ENCODE measurements at regions not wholly inside any gene's neighbourhood (a gene's known extent, or its start where the extent isn't known, plus 50 kb on each side); places are given as distances from the start of the nearest gene placed in this dataset.

- no peak overlapping the region for H3K27ac ChIP-seq
- intact Hi-C loops (cut with DNase I): no loop called here
- no peak for DNase-seq
- H3K4me3 ChIP-seq: no peak overlapping the region
- H3K9me3 ChIP-seq: no peaks in the 10 kb centered on the region
- 39 to 47% methylated on average over 3 of the region's 3 CpGs for WGBS, 2 donors
- no peak for TF ChIP-seq CTCF (IDR thresholded peaks at IDR 0.05)
- no peak for TF ChIP-seq POLR2A (IDR thresholded peaks at IDR 0.05)
- no peaks in the 10 kb centered on the region for H3K27me3 ChIP-seq
- H3K36me3 ChIP-seq: no peaks in the 10 kb centered on the region
- no peaks in the 10 kb centered on the region for H3K4me1 ChIP-seq
Observed at GRCh38 chr14:86221755-86222154, 691.8 kb downstream of the FLRT2 start.

GRCh38 chr14:86221000-86221399 lies 691.1 kb downstream of the FLRT2 start:
- WGBS, 2 donors: 52 to 64% methylated on average over 2 to 3 of the region's 3 CpGs
- intact Hi-C loops (cut with DNase I): no loop called here
- H3K4me1 ChIP-seq: no peaks in the 10 kb centered on the region
- H3K27ac ChIP-seq: no peak overlapping the region
- no peaks in the 10 kb centered on the region for H3K36me3 ChIP-seq
- TF ChIP-seq CTCF (IDR thresholded peaks at IDR 0.05) (no peak), POLR2A (IDR thresholded peaks at IDR 0.05) (no peak)
- no peak for DNase-seq
- no peaks in the 10 kb centered on the region for H3K9me3 ChIP-seq
- H3K4me3 ChIP-seq: no peak overlapping the region
- H3K27me3 ChIP-seq: no peaks in the 10 kb centered on the region

DNA sequence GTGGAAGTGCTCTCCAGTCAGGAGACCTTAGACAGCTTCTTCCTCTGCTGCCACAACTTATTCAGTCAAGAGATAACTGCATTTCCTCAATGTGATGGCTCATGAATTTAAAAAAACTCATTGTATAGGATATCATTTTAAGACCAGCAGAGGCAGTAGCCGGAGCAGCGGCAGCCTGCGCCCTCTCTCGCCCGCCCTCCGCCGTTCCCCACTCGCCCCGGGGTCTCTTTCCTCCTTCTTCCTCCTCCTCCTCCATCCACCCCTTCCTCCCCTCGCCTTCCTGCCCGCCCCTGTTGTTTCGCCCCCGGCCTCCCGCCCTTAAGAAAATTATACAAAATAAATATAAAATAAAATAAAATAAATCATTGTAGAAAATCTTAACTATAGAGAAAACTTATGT lies 687.6 kb downstream of the FLRT2 start:
- H3K9me3 ChIP-seq: no peaks in the 10 kb centered on the region
- H3K27me3 ChIP-seq: no peaks in the 10 kb centered on the region
- H3K36me3 ChIP-seq: no peaks in the 10 kb centered on the region
- TF ChIP-seq CTCF (IDR thresholded peaks at IDR 0.05): no peak
- TF ChIP-seq POLR2A (IDR thresholded peaks at IDR 0.05): no peak
- no peaks in the 10 kb centered on the region for H3K4me1 ChIP-seq
- intact Hi-C loops (cut with DNase I): no loop called here
- no peak for DNase-seq
- H3K27ac ChIP-seq: no peak overlapping the region
- 60 to 81% methylated on average over 13 to 14 of the region's 14 CpGs for whole genome bisulfite sequencing, 2 donors
- no peak overlapping the region for H3K4me3 ChIP-seq

DNA sequence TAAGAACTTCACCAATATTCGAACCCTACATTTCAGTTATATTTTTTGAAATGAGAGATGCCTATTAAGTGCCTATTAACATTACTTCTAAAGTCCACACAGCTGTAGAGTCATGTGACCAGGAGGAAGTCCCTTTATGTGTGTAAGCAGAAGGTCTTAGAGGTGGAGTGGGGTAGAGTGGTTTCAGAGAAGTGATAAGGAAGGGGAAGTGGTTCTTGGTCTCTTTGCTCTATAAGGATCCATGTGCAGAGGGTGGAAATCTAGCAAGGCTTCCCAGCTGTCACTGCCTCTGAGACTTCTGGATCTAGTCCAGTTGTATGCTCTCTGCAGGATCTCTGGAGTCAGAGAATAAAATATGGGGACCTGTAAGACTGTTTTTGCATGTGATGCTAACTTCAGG lies 673.9 kb downstream of the FLRT2 start:
- no peaks in the 10 kb centered on the region for H3K36me3 ChIP-seq

GRCh38 chr14:86196471-86196870 lies 666.5 kb downstream of the FLRT2 start:
- WGBS, 2 donors: 41 to 47% methylated on average over 4 of the region's 4 CpGs
- DNase-seq: no peak
- Histone ChIP-seq H3K9me3 (no peaks in the 10 kb centered on the region), H3K27me3 (no peaks in the 10 kb centered on the region), H3K27ac (no peak overlapping the region), H3K4me3 (no peak overlapping the region), H3K4me1 (no peaks in the 10 kb centered on the region), H3K36me3 (no peaks in the 10 kb centered on the region)
- intact Hi-C loops (cut with DNase I): no loop called here
- TF ChIP-seq POLR2A (IDR thresholded peaks at IDR 0.05): no peak
- TF ChIP-seq CTCF (IDR thresholded peaks at IDR 0.05): no peak

More for the DNA sequence above, 673.9 kb downstream of the FLRT2 start:
- Histone ChIP-seq H3K27me3 (no peaks in the 10 kb centered on the region), H3K4me1 (no peaks in the 10 kb centered on the region), H3K4me3 (no peak overlapping the region), H3K9me3 (no peaks in the 10 kb centered on the region), H3K27ac (no peak overlapping the region)
- no peak for DNase-seq
- intact Hi-C loops (cut with DNase I): no loop called here
- TF ChIP-seq CTCF (IDR thresholded peaks at IDR 0.05): no peak
- WGBS, 2 donors: 40 to 69% methylated on average over 1 of the region's 1 CpG

All from esophagus squamous epithelium (tissue), 5 donors.